ENCODE measurements at regions not wholly inside any gene's neighbourhood (a gene's known extent, or its start where the extent isn't known, plus 50 kb on each side); places are given as distances from the start of the nearest gene placed in this dataset.

GRCh38 chr3:178304758-178305467 lies 231.3 kb upstream of the KCNMB2 start:
- no peak overlapping the region for H3K4me3 ChIP-seq (ENCODE audit: low read depth in 1 of 5, low read length in 5 of 5)
- H3K4me1 ChIP-seq (ENCODE audit: control insufficient read depth in 5 of 5, insufficient read depth in 5 of 5, low read length in 5 of 5): no peaks in the 10 kb centered on the region
- peaks cover 0 to 6% (median 0%) of the 10 kb centered on the region in 5 donors for H3K9me3 ChIP-seq (ENCODE audit: control insufficient read depth in 5 of 5, low read length in 5 of 5)
- no peak overlapping the region for H3K9ac ChIP-seq (ENCODE audit: low read length in 5 of 5)
- no peaks in the 10 kb centered on the region for H3K27me3 ChIP-seq (ENCODE audit: control insufficient read depth in 5 of 5, insufficient read depth in 4 of 5, low read length in 5 of 5)
- no peaks in the 10 kb centered on the region for H3K36me3 ChIP-seq (ENCODE audit: control insufficient read depth in 5 of 5, insufficient read depth in 5 of 5, low read length in 5 of 5)
- H3K27ac ChIP-seq (ENCODE audit: low read depth, low read length): no peak overlapping the region

GRCh38 chr3:178306432-178307115 lies 229.7 kb upstream of the KCNMB2 start:
- H3K9me3 ChIP-seq (ENCODE audit: control insufficient read depth in 5 of 5, low read length in 5 of 5): peaks cover 0 to 6% (median 0%) of the 10 kb centered on the region in 5 donors
- no peak overlapping the region for H3K4me3 ChIP-seq (ENCODE audit: low read depth in 1 of 5, low read length in 5 of 5)
- H3K27ac ChIP-seq (ENCODE audit: low read depth, low read length): no peak overlapping the region
- H3K36me3 ChIP-seq (ENCODE audit: control insufficient read depth in 5 of 5, insufficient read depth in 5 of 5, low read length in 5 of 5): no peaks in the 10 kb centered on the region
- H3K4me1 ChIP-seq (ENCODE audit: control insufficient read depth in 5 of 5, insufficient read depth in 5 of 5, low read length in 5 of 5): no peaks in the 10 kb centered on the region
- no peaks in the 10 kb centered on the region for H3K27me3 ChIP-seq (ENCODE audit: control insufficient read depth in 5 of 5, insufficient read depth in 4 of 5, low read length in 5 of 5)
- no peak overlapping the region for H3K9ac ChIP-seq (ENCODE audit: low read length in 5 of 5)

GRCh38 chr3:178308771-178309170 lies 227.5 kb upstream of the KCNMB2 start:
- H3K27me3 ChIP-seq (ENCODE audit: control insufficient read depth in 5 of 5, insufficient read depth in 4 of 5, low read length in 5 of 5): no peaks in the 10 kb centered on the region
- no peak overlapping the region for H3K27ac ChIP-seq (ENCODE audit: low read depth, low read length)
- no peak overlapping the region for H3K9ac ChIP-seq (ENCODE audit: low read length in 5 of 5)
- H3K4me3 ChIP-seq (ENCODE audit: low read depth in 1 of 5, low read length in 5 of 5): no peak overlapping the region
- H3K4me1 ChIP-seq (ENCODE audit: control insufficient read depth in 5 of 5, insufficient read depth in 5 of 5, low read length in 5 of 5): no peaks in the 10 kb centered on the region
- H3K36me3 ChIP-seq (ENCODE audit: control insufficient read depth in 5 of 5, insufficient read depth in 5 of 5, low read length in 5 of 5): no peaks in the 10 kb centered on the region
- peaks cover 0 to 3% (median 0%) of the 10 kb centered on the region in 5 donors for H3K9me3 ChIP-seq (ENCODE audit: control insufficient read depth in 5 of 5, low read length in 5 of 5)

GRCh38 chr3:178310949-178311348 lies 225.3 kb upstream of the KCNMB2 start:
- no peaks in the 10 kb centered on the region for H3K4me1 ChIP-seq (ENCODE audit: control insufficient read depth in 5 of 5, insufficient read depth in 5 of 5, low read length in 5 of 5)
- H3K9me3 ChIP-seq (ENCODE audit: control insufficient read depth in 5 of 5, low read length in 5 of 5): peaks cover 0 to under 1% (median 0%) of the 10 kb centered on the region in 5 donors
- H3K36me3 ChIP-seq (ENCODE audit: control insufficient read depth in 5 of 5, insufficient read depth in 5 of 5, low read length in 5 of 5): no peaks in the 10 kb centered on the region
- H3K4me3 ChIP-seq (ENCODE audit: low read depth in 1 of 5, low read length in 5 of 5): no peak overlapping the region
- H3K27ac ChIP-seq (ENCODE audit: low read depth, low read length): no peak overlapping the region
- H3K27me3 ChIP-seq (ENCODE audit: control insufficient read depth in 5 of 5, insufficient read depth in 4 of 5, low read length in 5 of 5): no peaks in the 10 kb centered on the region
- no peak overlapping the region for H3K9ac ChIP-seq (ENCODE audit: low read length in 5 of 5)

- H3K4me3 ChIP-seq (ENCODE audit: low read depth in 1 of 5, low read length in 5 of 5): no peak overlapping the region
- H3K4me1 ChIP-seq (ENCODE audit: control insufficient read depth in 5 of 5, insufficient read depth in 5 of 5, low read length in 5 of 5): no peaks in the 10 kb centered on the region
- H3K9ac ChIP-seq (ENCODE audit: low read length in 5 of 5): no peak overlapping the region
- H3K27ac ChIP-seq (ENCODE audit: low read depth, low read length): no peak overlapping the region
- peaks cover 0 to 3% (median 0%) of the 10 kb centered on the region in 5 donors for H3K9me3 ChIP-seq (ENCODE audit: control insufficient read depth in 5 of 5, low read length in 5 of 5)
- H3K36me3 ChIP-seq (ENCODE audit: control insufficient read depth in 5 of 5, insufficient read depth in 5 of 5, low read length in 5 of 5): no peaks in the 10 kb centered on the region
- H3K27me3 ChIP-seq (ENCODE audit: control insufficient read depth in 5 of 5, insufficient read depth in 4 of 5, low read length in 5 of 5): no peaks in the 10 kb centered on the region
Observed at GRCh38 chr3:178313716-178314115, 222.5 kb upstream of the KCNMB2 start.

- Histone ChIP-seq H3K36me3 (ENCODE audit: control insufficient read depth in 5 of 5, insufficient read depth in 5 of 5, low read length in 5 of 5) (no peaks in the 10 kb centered on the region), H3K4me1 (ENCODE audit: control insufficient read depth in 5 of 5, insufficient read depth in 5 of 5, low read length in 5 of 5) (peaks cover 0 to 14% (median 9%) of the 10 kb centered on the region in 5 donors), H3K9ac (ENCODE audit: low read length in 5 of 5) (no peak overlapping the region), H3K27me3 (ENCODE audit: control insufficient read depth in 5 of 5, insufficient read depth in 4 of 5, low read length in 5 of 5) (no peaks in the 10 kb centered on the region), H3K4me3 (ENCODE audit: low read depth in 1 of 5, low read length in 5 of 5) (no peak overlapping the region), H3K9me3 (ENCODE audit: control insufficient read depth in 5 of 5, low read length in 5 of 5) (peaks cover 0 to 3% (median 0%) of the 10 kb centered on the region in 5 donors), H3K27ac (ENCODE audit: low read depth, low read length) (no peak overlapping the region)
Observed at GRCh38 chr3:178318340-178318739, 217.9 kb upstream of the KCNMB2 start.

- H3K4me1 ChIP-seq (ENCODE audit: control insufficient read depth in 5 of 5, insufficient read depth in 5 of 5, low read length in 5 of 5): peaks cover 0 to 14% (median 9%) of the 10 kb centered on the region in 5 donors
- peaks cover 0 to 3% (median 0%) of the 10 kb centered on the region in 5 donors for H3K9me3 ChIP-seq (ENCODE audit: control insufficient read depth in 5 of 5, low read length in 5 of 5)
- H3K4me3 ChIP-seq (ENCODE audit: low read depth in 1 of 5, low read length in 5 of 5): no peak overlapping the region
- no peaks in the 10 kb centered on the region for H3K36me3 ChIP-seq (ENCODE audit: control insufficient read depth in 5 of 5, insufficient read depth in 5 of 5, low read length in 5 of 5)
- H3K27me3 ChIP-seq (ENCODE audit: control insufficient read depth in 5 of 5, insufficient read depth in 4 of 5, low read length in 5 of 5): no peaks in the 10 kb centered on the region
- H3K27ac ChIP-seq (ENCODE audit: low read depth, low read length): no peak overlapping the region
- H3K9ac ChIP-seq (ENCODE audit: low read length in 5 of 5): no peak overlapping the region
Observed at GRCh38 chr3:178318941-178319816, 217.1 kb upstream of the KCNMB2 start.

GRCh38 chr3:178320456-178321351 lies 215.5 kb upstream of the KCNMB2 start:
- H3K4me3 ChIP-seq (ENCODE audit: low read depth in 1 of 5, low read length in 5 of 5): no peak overlapping the region
- H3K36me3 ChIP-seq (ENCODE audit: control insufficient read depth in 5 of 5, insufficient read depth in 5 of 5, low read length in 5 of 5): no peaks in the 10 kb centered on the region
- H3K4me1 ChIP-seq (ENCODE audit: control insufficient read depth in 5 of 5, insufficient read depth in 5 of 5, low read length in 5 of 5): peaks cover 0 to 14% (median 10%) of the 10 kb centered on the region in 5 donors
- no peak overlapping the region for H3K9ac ChIP-seq (ENCODE audit: low read length in 5 of 5)
- no peak overlapping the region for H3K27ac ChIP-seq (ENCODE audit: low read depth, low read length)
- no peaks in the 10 kb centered on the region for H3K27me3 ChIP-seq (ENCODE audit: control insufficient read depth in 5 of 5, insufficient read depth in 4 of 5, low read length in 5 of 5)
- peaks cover 0 to 3% (median 0%) of the 10 kb centered on the region in 5 donors for H3K9me3 ChIP-seq (ENCODE audit: control insufficient read depth in 5 of 5, low read length in 5 of 5)

- peaks cover 0 to 14% (median 10%) of the 10 kb centered on the region in 5 donors for H3K4me1 ChIP-seq (ENCODE audit: control insufficient read depth in 5 of 5, insufficient read depth in 5 of 5, low read length in 5 of 5)
- H3K36me3 ChIP-seq (ENCODE audit: control insufficient read depth in 5 of 5, insufficient read depth in 5 of 5, low read length in 5 of 5): no peaks in the 10 kb centered on the region
- no peak overlapping the region for H3K4me3 ChIP-seq (ENCODE audit: low read depth in 1 of 5, low read length in 5 of 5)
- H3K9ac ChIP-seq (ENCODE audit: low read length in 5 of 5): no peak overlapping the region
- no peaks in the 10 kb centered on the region for H3K27me3 ChIP-seq (ENCODE audit: control insufficient read depth in 5 of 5, insufficient read depth in 4 of 5, low read length in 5 of 5)
- H3K27ac ChIP-seq (ENCODE audit: low read depth, low read length): no peak overlapping the region
- no peaks in the 10 kb centered on the region for H3K9me3 ChIP-seq (ENCODE audit: control insufficient read depth in 5 of 5, low read length in 5 of 5)
Observed at GRCh38 chr3:178324356-178324755, 211.9 kb upstream of the KCNMB2 start.
